HepG2 (cell line): ENCODE measurements at regions not wholly inside any gene's neighbourhood (a gene's known extent, or its start where the extent isn't known, plus 50 kb on each side); places are given as distances from the start of the nearest gene placed in this dataset.

Experiments
- ATAC-seq: fragments of 200-7000 bp; cut with Tn5 transposase; 3 replicates; pipeline ENCODE4 v1.9.1; 2020; ENCODE audit warnings: mild to moderate bottlenecking, moderate library complexity
- BruUV-seq: library from RNA; stranded (reverse); fragments of 400-500 nt; replicated peaks from 2 replicates; lab custom pipeline; 2021; lab: Mats Ljungman, UMichigan
- CTCF ChIA-PET: fragments of 300-600 bp; formaldehyde crosslinking; extraction: SDS; loops from one replicate; lab custom pipeline; 2021; ENCODE audit warnings: low total read pairs, inconsistent platforms, low intra/inter-chr PET ratio; lab: Yijun Ruan, JAX
- POLR2A ChIA-PET: fragments of 350-600 bp; sonication (Branson Sonifier 250); formaldehyde crosslinking; loops from one replicate; lab custom pipeline; 2020; ENCODE audit warnings: antibody characterized with exemption, inconsistent platforms; lab: Yijun Ruan, JAX
- DNase-seq: peaks from one replicate; pipeline ENCODE4 v3.0.0-alpha.2; 2015; ENCODE audit warnings: low spot score
- FAIRE-seq: peaks from 3 replicates; lab custom pipeline; 2011; peaks lifted over from hg19 to GRCh38; lab: Jason Lieb, UNC
- H2AFZ ChIP-seq: one replicate; pipeline ENCODE4 v1.6.1; 2011; ENCODE audit warnings: low read length, inconsistent platforms
- H3K27ac ChIP-seq: fragments of 300-600 bp; 3 replicates; pipeline ENCODE4 v1.8.0; 2011; ENCODE audit warnings: mixed run types, mild to moderate bottlenecking, mixed read lengths, low read length, inconsistent platforms; ENCODE audit not compliant: insufficient read depth; ENCODE audit errors: extremely low read length
- H3K27me3 ChIP-seq, 2 experiments: fragments of 200-600 bp in 1 of 2; 2 replicates in 1 of 2; 3 replicates in 1 of 2; pipeline versions ENCODE4 v1.6.0 to v1.8.0; 2011; ENCODE audit warnings: low read length in 2 of 2, mild to moderate bottlenecking in 2 of 2, moderate library complexity in 2 of 2, inconsistent platforms in 1 of 2; ENCODE audit not compliant: insufficient read depth in 2 of 2, control insufficient read depth in 1 of 2
- H3K36me3 ChIP-seq, 2 experiments: fragments of 200-600 bp in 1 of 2; replicated peaks in 1 of 2; 2 replicates in 1 of 2; 3 replicates in 1 of 2; pipeline versions ENCODE4 v1.5.1 to v1.8.0; 2011; ENCODE audit warnings: low read length in 2 of 2, inconsistent platforms in 1 of 2; ENCODE audit not compliant: insufficient read depth in 2 of 2, control insufficient read depth in 1 of 2
- H3K4me1 ChIP-seq: 2 replicates; pipeline ENCODE4 v1.5.1; 2012; ENCODE audit warnings: low read length, inconsistent platforms; ENCODE audit not compliant: insufficient read depth
- H3K4me2 ChIP-seq: 2 replicates; pipeline ENCODE4 v1.6.0; 2011; ENCODE audit warnings: low read depth, low read length, inconsistent platforms
- H3K4me3 ChIP-seq, 3 experiments: fragments of 200-600 bp in 1 of 3; sonication (generic), shearing (Covaris generic) in 1 of 3; replicated peaks in 1 of 3; 2 replicates each; pipeline ENCODE4 v1.5.1; 2011 to 2016; ENCODE audit warnings: low read length in 3 of 3, inconsistent platforms in 2 of 3, low read depth in 2 of 3, mild to moderate bottlenecking in 2 of 3, control low read depth in 1 of 3, mixed read lengths in 1 of 3; ENCODE audit not compliant: insufficient read depth in 1 of 3
- H3K79me2 ChIP-seq: one replicate; pipeline ENCODE4 v1.6.1; 2011; ENCODE audit warnings: low read length, inconsistent platforms; ENCODE audit not compliant: insufficient read depth
- H3K9ac ChIP-seq: 2 replicates; pipeline ENCODE4 v1.6.0; 2011; ENCODE audit warnings: mild to moderate bottlenecking, low read depth, low read length, inconsistent platforms; ENCODE audit not compliant: insufficient read depth
- H3K9me3 ChIP-seq: 2 replicates; pipeline ENCODE4 v1.5.1; 2012; ENCODE audit warnings: mild to moderate bottlenecking, low read length
- H4K20me1 ChIP-seq: 2 replicates; pipeline ENCODE4 v1.6.0; 2011; ENCODE audit warnings: inconsistent platforms, mild to moderate bottlenecking, low read length, moderate library complexity; ENCODE audit not compliant: insufficient read depth
- DNMT3B ChIP-seq: conservative IDR thresholded peaks from 2 replicates; pipeline ENCODE4 v1.6.1; 2016; ENCODE audit warnings: missing biosample characterization, control low read depth
- GLI4 ChIP-seq: sonication (generic); formaldehyde crosslinking; IDR thresholded peaks from 2 replicates; pipeline ENCODE4 v1.5.1; 2020; ENCODE audit warnings: missing genetic modification reagents, mild to moderate bottlenecking, moderate library complexity, borderline replicate concordance
- GTF2F1 ChIP-seq: fragments of 150-350 bp; IDR thresholded peaks from 2 replicates; pipeline ENCODE4 v1.6.1; 2014; ENCODE audit warnings: low read length
- MAFG ChIP-seq: sonication (generic); formaldehyde crosslinking; IDR thresholded peaks from 2 replicates; pipeline ENCODE4 v1.5.1; 2020; ENCODE audit warnings: mild to moderate bottlenecking, missing genetic modification reagents
- NFRKB ChIP-seq: fragments of 450-650 bp; IDR thresholded peaks from 2 replicates; pipeline ENCODE4 v1.6.1; 2017
- NFYB ChIP-seq: sonication (generic); formaldehyde crosslinking; IDR thresholded peaks from 2 replicates; pipeline ENCODE4 v1.4.0; 2020; ENCODE audit warnings: missing genetic modification reagents
- ZNF143 ChIP-seq: sonication (generic); formaldehyde crosslinking; IDR thresholded peaks from 2 replicates; pipeline ENCODE4 v1.4.0; 2020; ENCODE audit warnings: missing genetic modification reagents
- ZNF234 ChIP-seq: sonication (generic); formaldehyde crosslinking; conservative IDR thresholded peaks from 2 replicates; pipeline ENCODE4 v1.5.1; 2020; ENCODE audit warnings: mild to moderate bottlenecking, missing genetic modification reagents
- ZNF460 ChIP-seq: sonication (generic); formaldehyde crosslinking; IDR thresholded peaks from 2 replicates; pipeline ENCODE4 v1.5.1; 2020; ENCODE audit warnings: missing genetic modification reagents, mild to moderate bottlenecking, borderline replicate concordance
- ZNF780A ChIP-seq: sonication (generic); formaldehyde crosslinking; IDR thresholded peaks from 2 replicates; pipeline ENCODE4 v1.8.0; 2022; ENCODE audit warnings: mild to moderate bottlenecking, missing genetic modification reagents, moderate library complexity
- WGBS: methylation state at CpG from one replicate; pipeline ENCODE4 v1.1.6; 2017; ENCODE audit warnings: low lambda C conversion rate; 5-methylcytosine and 5-hydroxymethylcytosine counted together
- in situ Hi-C: cut with HindIII; loops from 2 replicates; pipeline ENCODE4 v1.10.0; 2017; ENCODE audit warnings: low pct_unique_long_range_greater_than_20kb; ENCODE audit not compliant: extremely low pct_ligation_motif_present
- intact Hi-C: fragments of 100-400 bp; cut with micrococcal nuclease; formaldehyde crosslinking; loops from one replicate; pipeline ENCODE4 v1.10.0; 2022; ENCODE audit not compliant: unreplicated experiment
- TF ChIP-seq, protein P1 (sequence below): sonication (generic); formaldehyde crosslinking; IDR thresholded peaks from 2 replicates; pipeline ENCODE4 v1.4.0; 2020; ENCODE audit warnings: missing genetic modification reagents, borderline replicate concordance
- TF ChIP-seq, protein P2 (sequence below): sonication (generic); formaldehyde crosslinking; IDR thresholded peaks from 2 replicates; pipeline ENCODE4 v1.5.1; 2020; ENCODE audit warnings: mild to moderate bottlenecking, missing genetic modification reagents
- TF ChIP-seq, protein P3 (sequence below): sonication (generic); formaldehyde crosslinking; IDR thresholded peaks from 2 replicates; pipeline ENCODE4 v1.8.1; 2023; ENCODE audit warnings: missing genetic modification reagents, inconsistent platforms, borderline replicate concordance
- TF ChIP-seq, protein P4 (sequence below): sonication (generic); formaldehyde crosslinking; IDR thresholded peaks from 2 replicates; pipeline ENCODE4 v1.4.0; 2020; ENCODE audit warnings: missing genetic modification reagents, mild to moderate bottlenecking, borderline replicate concordance

DNA sequence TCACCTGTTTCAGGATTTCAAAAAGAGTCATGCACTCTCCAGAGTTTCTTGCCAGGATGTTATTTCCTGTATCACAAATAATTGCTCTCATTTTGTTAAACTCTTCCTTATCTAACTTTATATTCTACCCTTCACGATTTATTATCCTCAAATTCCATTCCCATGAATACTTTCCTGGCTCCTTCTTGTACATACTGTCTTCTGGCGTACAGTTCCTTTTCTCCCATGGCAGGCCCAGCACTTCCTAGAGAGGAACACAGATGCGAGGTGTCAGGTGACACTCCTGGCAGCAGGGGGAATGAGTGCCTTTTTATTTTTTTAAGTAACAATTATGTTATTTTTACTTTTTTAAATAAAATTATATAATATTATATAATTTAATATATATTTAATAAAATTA, 411.9 kb downstream of the TFEC start (continued):
- TF ChIP-seq, protein P1, sequence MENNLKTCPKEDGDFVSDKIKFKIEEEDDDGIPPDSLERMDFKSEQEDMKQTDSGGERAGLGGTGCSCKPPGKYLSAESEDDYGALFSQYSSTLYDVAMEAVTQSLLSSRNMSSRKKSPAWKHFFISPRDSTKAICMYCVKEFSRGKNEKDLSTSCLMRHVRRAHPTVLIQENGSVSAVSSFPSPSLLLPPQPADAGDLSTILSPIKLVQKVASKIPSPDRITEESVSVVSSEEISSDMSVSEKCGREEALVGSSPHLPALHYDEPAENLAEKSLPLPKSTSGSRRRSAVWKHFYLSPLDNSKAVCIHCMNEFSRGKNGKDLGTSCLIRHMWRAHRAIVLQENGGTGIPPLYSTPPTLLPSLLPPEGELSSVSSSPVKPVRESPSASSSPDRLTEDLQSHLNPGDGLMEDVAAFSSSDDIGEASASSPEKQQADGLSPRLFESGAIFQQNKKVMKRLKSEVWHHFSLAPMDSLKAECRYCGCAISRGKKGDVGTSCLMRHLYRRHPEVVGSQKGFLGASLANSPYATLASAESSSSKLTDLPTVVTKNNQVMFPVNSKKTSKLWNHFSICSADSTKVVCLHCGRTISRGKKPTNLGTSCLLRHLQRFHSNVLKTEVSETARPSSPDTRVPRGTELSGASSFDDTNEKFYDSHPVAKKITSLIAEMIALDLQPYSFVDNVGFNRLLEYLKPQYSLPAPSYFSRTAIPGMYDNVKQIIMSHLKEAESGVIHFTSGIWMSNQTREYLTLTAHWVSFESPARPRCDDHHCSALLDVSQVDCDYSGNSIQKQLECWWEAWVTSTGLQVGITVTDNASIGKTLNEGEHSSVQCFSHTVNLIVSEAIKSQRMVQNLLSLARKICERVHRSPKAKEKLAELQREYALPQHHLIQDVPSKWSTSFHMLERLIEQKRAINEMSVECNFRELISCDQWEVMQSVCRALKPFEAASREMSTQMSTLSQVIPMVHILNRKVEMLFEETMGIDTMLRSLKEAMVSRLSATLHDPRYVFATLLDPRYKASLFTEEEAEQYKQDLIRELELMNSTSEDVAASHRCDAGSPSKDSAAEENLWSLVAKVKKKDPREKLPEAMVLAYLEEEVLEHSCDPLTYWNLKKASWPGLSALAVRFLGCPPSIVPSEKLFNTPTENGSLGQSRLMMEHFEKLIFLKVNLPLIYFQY (CRISPR knock-in tag): no peak
- TF ChIP-seq ZNF780A (no peak), NFRKB (no peak)

DNA sequence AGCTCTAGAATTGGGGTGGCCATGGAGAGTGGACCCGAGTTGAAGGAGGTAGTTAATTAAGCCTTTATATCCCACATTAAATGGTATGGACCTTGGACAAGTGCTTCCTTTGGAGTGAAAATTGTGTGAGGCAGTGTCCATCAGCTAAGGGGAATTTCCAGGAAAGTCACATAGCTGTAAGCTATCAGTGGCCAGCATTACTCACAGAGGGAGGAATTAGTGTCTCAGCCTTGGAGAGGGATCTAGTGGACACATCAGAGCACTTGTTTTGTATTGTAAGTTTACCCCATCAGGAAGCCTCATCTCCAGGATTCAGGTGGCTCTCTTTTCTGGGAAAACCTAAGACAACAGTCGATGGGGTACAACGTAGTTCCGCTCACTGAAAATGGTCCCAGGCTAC, 416.7 kb downstream of the TFEC start:
- 8% methylated on average over 1 of the region's 4 CpGs for WGBS
- no peak for FAIRE-seq
- DNase-seq: no peak
- Histone ChIP-seq H3K79me2 (no peaks in the 10 kb centered on the region), H3K4me2 (no peak overlapping the region), H3K9me3 (no peaks in the 10 kb centered on the region; the same call in 1 of the 2 replicates), H3K36me3 (no peaks in the 10 kb centered on the region), H4K20me1 (no peaks in the 10 kb centered on the region), H3K27ac (no peak overlapping the region), H3K27me3 (no peaks in the 10 kb centered on the region), H2AFZ (no peak overlapping the region), H3K4me3 (no peak overlapping the region), H3K9ac (no peak overlapping the region), H3K4me1 (no peaks in the 10 kb centered on the region)
- ChIA-PET CTCF (no interaction called here), POLR2A (no interaction called here)
- in situ Hi-C loops: no loop called here
- intact Hi-C loops: no loop called here
- ATAC-seq: no peak
- no TSS peak for BruUV-seq
- TF ChIP-seq, protein P2, sequence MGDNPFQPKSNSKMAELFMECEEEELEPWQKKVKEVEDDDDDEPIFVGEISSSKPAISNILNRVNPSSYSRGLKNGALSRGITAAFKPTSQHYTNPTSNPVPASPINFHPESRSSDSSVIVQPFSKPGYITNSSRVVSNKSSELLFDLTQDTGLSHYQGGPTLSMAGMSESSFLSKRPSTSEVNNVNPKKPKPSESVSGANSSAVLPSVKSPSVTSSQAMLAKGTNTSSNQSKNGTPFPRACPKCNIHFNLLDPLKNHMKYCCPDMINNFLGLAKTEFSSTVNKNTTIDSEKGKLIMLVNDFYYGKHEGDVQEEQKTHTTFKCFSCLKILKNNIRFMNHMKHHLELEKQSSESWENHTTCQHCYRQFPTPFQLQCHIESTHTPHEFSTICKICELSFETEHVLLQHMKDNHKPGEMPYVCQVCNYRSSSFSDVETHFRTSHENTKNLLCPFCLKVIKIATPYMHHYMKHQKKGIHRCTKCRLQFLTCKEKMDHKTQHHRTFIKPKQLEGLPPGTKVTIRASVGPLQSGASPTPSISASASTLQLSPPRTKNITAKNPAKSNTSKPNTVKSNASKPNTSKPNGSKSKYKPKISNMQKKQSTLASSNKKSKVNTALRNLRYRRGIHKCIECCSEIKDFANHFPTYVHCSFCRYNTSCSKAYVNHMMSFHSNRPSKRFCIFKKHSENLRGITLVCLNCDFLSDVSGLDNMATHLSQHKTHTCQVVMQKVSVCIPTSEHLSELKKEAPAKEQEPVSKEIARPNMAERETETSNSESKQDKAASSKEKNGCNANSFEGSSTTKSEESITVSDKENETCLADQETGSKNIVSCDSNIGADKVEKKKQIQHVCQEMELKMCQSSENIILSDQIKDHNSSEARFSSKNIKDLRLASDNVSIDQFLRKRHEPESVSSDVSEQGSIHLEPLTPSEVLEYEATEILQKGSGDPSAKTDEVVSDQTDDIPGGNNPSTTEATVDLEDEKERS (CRISPR knock-in tag): no peak
- no peak for TF ChIP-seq ZNF460 (CRISPR knock-in tag)
- no peak for TF ChIP-seq ZNF143
- TF ChIP-seq DNMT3B (CRISPR knock-in tag): no peak
- TF ChIP-seq ZNF234 (CRISPR knock-in tag): no peak
- TF ChIP-seq GLI4 (CRISPR knock-in tag): no peak
- no peak for TF ChIP-seq NFYB (CRISPR knock-in tag)
- no peak for TF ChIP-seq GTF2F1
- TF ChIP-seq, protein P3, sequence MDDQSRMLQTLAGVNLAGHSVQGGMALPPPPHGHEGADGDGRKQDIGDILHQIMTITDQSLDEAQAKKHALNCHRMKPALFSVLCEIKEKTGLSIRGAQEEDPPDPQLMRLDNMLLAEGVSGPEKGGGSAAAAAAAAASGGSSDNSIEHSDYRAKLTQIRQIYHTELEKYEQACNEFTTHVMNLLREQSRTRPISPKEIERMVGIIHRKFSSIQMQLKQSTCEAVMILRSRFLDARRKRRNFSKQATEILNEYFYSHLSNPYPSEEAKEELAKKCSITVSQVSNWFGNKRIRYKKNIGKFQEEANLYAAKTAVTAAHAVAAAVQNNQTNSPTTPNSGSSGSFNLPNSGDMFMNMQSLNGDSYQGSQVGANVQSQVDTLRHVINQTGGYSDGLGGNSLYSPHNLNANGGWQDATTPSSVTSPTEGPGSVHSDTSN (CRISPR knock-in tag): no peak
- TF ChIP-seq, protein P4, sequence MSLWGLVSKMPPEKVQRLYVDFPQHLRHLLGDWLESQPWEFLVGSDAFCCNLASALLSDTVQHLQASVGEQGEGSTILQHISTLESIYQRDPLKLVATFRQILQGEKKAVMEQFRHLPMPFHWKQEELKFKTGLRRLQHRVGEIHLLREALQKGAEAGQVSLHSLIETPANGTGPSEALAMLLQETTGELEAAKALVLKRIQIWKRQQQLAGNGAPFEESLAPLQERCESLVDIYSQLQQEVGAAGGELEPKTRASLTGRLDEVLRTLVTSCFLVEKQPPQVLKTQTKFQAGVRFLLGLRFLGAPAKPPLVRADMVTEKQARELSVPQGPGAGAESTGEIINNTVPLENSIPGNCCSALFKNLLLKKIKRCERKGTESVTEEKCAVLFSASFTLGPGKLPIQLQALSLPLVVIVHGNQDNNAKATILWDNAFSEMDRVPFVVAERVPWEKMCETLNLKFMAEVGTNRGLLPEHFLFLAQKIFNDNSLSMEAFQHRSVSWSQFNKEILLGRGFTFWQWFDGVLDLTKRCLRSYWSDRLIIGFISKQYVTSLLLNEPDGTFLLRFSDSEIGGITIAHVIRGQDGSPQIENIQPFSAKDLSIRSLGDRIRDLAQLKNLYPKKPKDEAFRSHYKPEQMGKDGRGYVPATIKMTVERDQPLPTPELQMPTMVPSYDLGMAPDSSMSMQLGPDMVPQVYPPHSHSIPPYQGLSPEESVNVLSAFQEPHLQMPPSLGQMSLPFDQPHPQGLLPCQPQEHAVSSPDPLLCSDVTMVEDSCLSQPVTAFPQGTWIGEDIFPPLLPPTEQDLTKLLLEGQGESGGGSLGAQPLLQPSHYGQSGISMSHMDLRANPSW (CRISPR knock-in tag): no peak
- TF ChIP-seq MAFG: no peak
